ENCODE measurements at regions not wholly inside any gene's neighbourhood (a gene's known extent, or its start where the extent isn't known, plus 50 kb on each side); places are given as distances from the start of the nearest gene placed in this dataset.

- DNase-seq = no peak
Measured at GRCh38 chr7:106413446-106413845, 128.7 kb upstream of the NAMPT start.

- no peak for DNase-seq
Measured at GRCh38 chr7:106405697-106406141, 120.9 kb upstream of the NAMPT start.

GRCh38 chr7:106402898-106403297, 118.1 kb upstream of the NAMPT start:
- DNase-seq = no peak

GRCh38 chr7:106400923-106401322, 116.1 kb upstream of the NAMPT start:
- no peak for DNase-seq

- DNase-seq = no peak
Measured at GRCh38 chr7:106398786-106399185, 114.0 kb upstream of the NAMPT start.

- no peak for DNase-seq
Measured at GRCh38 chr7:106397994-106398393, 113.2 kb upstream of the NAMPT start.

- no peak for DNase-seq
Measured at GRCh38 chr7:106394526-106394925, 109.7 kb upstream of the NAMPT start.

- DNase-seq = no peak
Measured at GRCh38 chr7:106393564-106394251, 108.9 kb upstream of the NAMPT start.

- DNase-seq = no peak
Measured at GRCh38 chr7:106392590-106392989, 107.8 kb upstream of the NAMPT start.

GRCh38 chr7:106392144-106392543, 107.4 kb upstream of the NAMPT start:
- no peak for DNase-seq

GRCh38 chr7:106386958-106387357, 102.2 kb upstream of the NAMPT start:
- no peak for DNase-seq

- no peak for DNase-seq
Measured at GRCh38 chr7:106384373-106384772, 99.6 kb upstream of the NAMPT start.

GRCh38 chr7:106382929-106383328, 98.1 kb upstream of the NAMPT start:
- DNase-seq = no peak

GRCh38 chr7:106382129-106382528, 97.3 kb upstream of the NAMPT start:
- no peak for DNase-seq

- DNase-seq = no peak
Measured at GRCh38 chr7:106381252-106381651, 96.5 kb upstream of the NAMPT start.

- DNase-seq = no peak
Measured at GRCh38 chr7:106377847-106378361, 93.1 kb upstream of the NAMPT start.

- DNase-seq = no peak
Measured at GRCh38 chr7:106376026-106376799, 91.4 kb upstream of the NAMPT start.

GRCh38 chr7:106375499-106375898, 90.7 kb upstream of the NAMPT start:
- no peak for DNase-seq

GRCh38 chr7:106374437-106374836, 89.7 kb upstream of the NAMPT start:
- no peak for DNase-seq

- DNase-seq = no peak
Measured at GRCh38 chr7:106372595-106373318, 88.0 kb upstream of the NAMPT start.

GRCh38 chr7:106372126-106372525, 87.3 kb upstream of the NAMPT start:
- DNase-seq = no peak

- no peak for DNase-seq
Measured at GRCh38 chr7:106371629-106372028, 86.8 kb upstream of the NAMPT start.

GRCh38 chr7:106370542-106370941, 85.8 kb upstream of the NAMPT start:
- DNase-seq = no peak

GRCh38 chr7:106369816-106370215, 85.0 kb upstream of the NAMPT start:
- no peak for DNase-seq

Measured in activated T-cell treated with anti-CD3 and anti-CD28 coated beads, Interleukin-2, amount 50 U/mL, for 1 hour (primary cell).